OCI-LY3 (cell line): ENCODE measurements at regions not wholly inside any gene's neighbourhood (a gene's known extent, or its start where the extent isn't known, plus 50 kb on each side); places are given as distances from the start of the nearest gene placed in this dataset.

ENCODE experiments used
- H2AFZ ChIP-seq: fragments of 200-600, 300-600 bp; shearing (Covaris generic); 2 replicates; pipeline ENCODE4 v1.6.0; 2014; ENCODE audit warnings: antibody characterized with exemption, low read depth, low read length
- H3K27ac ChIP-seq: fragments of 200-600, 300-600 bp; sonication (generic); 2 replicates; pipeline ENCODE4 v1.5.1; 2014; ENCODE audit warnings: mild to moderate bottlenecking, low read length, moderate library complexity, mixed read lengths
- H3K27me3 ChIP-seq: fragments of 200-600, 300-600 bp; sonication (generic); 2 replicates; pipeline ENCODE4 v1.6.1; 2014; ENCODE audit warnings: low read depth, low read length, mixed read lengths
- H3K36me3 ChIP-seq: fragments of 200-600, 300-600 bp; sonication (generic); replicated peaks from 2 replicates; pipeline ENCODE3; 2014; ENCODE audit warnings: low read depth, low read length, mixed read lengths
- H3K4me1 ChIP-seq: fragments of 300-600, 200-600 bp; sonication (generic); 2 replicates; pipeline ENCODE4 v1.6.1; 2014; ENCODE audit warnings: low read length, mixed read lengths
- H3K4me2 ChIP-seq: fragments of 200-600, 300-600 bp; sonication (generic); 2 replicates; pipeline ENCODE4 v1.6.1; 2014; ENCODE audit warnings: low read length, mixed read lengths
- H3K4me3 ChIP-seq: fragments of 300-600, 200-600 bp; sonication (generic); 2 replicates; pipeline ENCODE4 v1.5.1; 2014; ENCODE audit warnings: antibody characterized with exemption, mild to moderate bottlenecking, low read length, moderate library complexity
- H3K79me2 ChIP-seq: fragments of 300-600, 200-600 bp; shearing (Covaris generic); 2 replicates; pipeline ENCODE4 v1.6.1; 2014; ENCODE audit warnings: mild to moderate bottlenecking, low read length, mixed read lengths
- H3K9ac ChIP-seq: fragments of 300-600, 200-600 bp; shearing (Covaris generic); 2 replicates; pipeline ENCODE4 v1.6.0; 2014; ENCODE audit warnings: mild to moderate bottlenecking, low read length, moderate library complexity
- H3K9me3 ChIP-seq: fragments of 200-600, 300-600 bp; shearing (Covaris generic); 2 replicates; pipeline ENCODE4 v1.6.1; 2014; ENCODE audit warnings: low read length, mixed read lengths; ENCODE audit not compliant: insufficient read depth
- H4K20me1 ChIP-seq: fragments of 200-600, 300-600 bp; sonication (generic); 2 replicates; pipeline ENCODE4 v1.6.1; 2016; ENCODE audit warnings: low read length, mixed read lengths; ENCODE audit not compliant: insufficient read depth
- CTCF ChIP-seq: fragments of 200-600, 300-600 bp; sonication (generic); IDR thresholded peaks from 2 replicates; pipeline ENCODE4 v1.5.1; 2014; ENCODE audit warnings: antibody characterized with exemption, low read length, low read depth
- EZH2phosphoT487 ChIP-seq: fragments of 200-600 bp; shearing (Covaris generic); IDR thresholded peaks from 2 replicates; pipeline ENCODE4 v1.6.1; 2018; ENCODE audit warnings: antibody characterized with exemption, mixed run types, low read depth

GRCh38 chr5:121239951-121240350, 611.7 kb upstream of the FTMT start:
- Histone ChIP-seq H3K27me3 (no peaks in the 10 kb centered on the region), H2AFZ (no peak overlapping the region), H3K79me2 (no peaks in the 10 kb centered on the region), H3K4me2 (no peak overlapping the region), H3K4me1 (no peaks in the 10 kb centered on the region), H3K36me3 (no peaks in the 10 kb centered on the region), H4K20me1 (no peaks in the 10 kb centered on the region), H3K4me3 (no peak overlapping the region), H3K27ac (no peak overlapping the region), H3K9ac (no peak overlapping the region), H3K9me3 (no peaks in the 10 kb centered on the region)
- TF ChIP-seq CTCF (no peak), EZH2phosphoT487 (no peak)

- Histone ChIP-seq H3K4me2 (no peak overlapping the region), H3K4me3 (no peak overlapping the region), H3K27me3 (no peaks in the 10 kb centered on the region), H4K20me1 (no peaks in the 10 kb centered on the region), H2AFZ (no peak overlapping the region), H3K36me3 (no peaks in the 10 kb centered on the region), H3K79me2 (no peaks in the 10 kb centered on the region), H3K27ac (no peak overlapping the region), H3K9me3 (no peaks in the 10 kb centered on the region), H3K9ac (no peak overlapping the region), H3K4me1 (no peaks in the 10 kb centered on the region)
- TF ChIP-seq CTCF: no peak
- no peak for TF ChIP-seq EZH2phosphoT487
Measured at GRCh38 chr5:121246971-121247370, 604.7 kb upstream of the FTMT start.

GRCh38 chr5:121251954-121252353, 599.7 kb upstream of the FTMT start:
- H3K9ac ChIP-seq: no peak overlapping the region
- no peaks in the 10 kb centered on the region for H3K27me3 ChIP-seq
- no peak overlapping the region for H3K4me3 ChIP-seq
- H4K20me1 ChIP-seq: no peaks in the 10 kb centered on the region
- no peak overlapping the region for H3K4me2 ChIP-seq
- H3K79me2 ChIP-seq: no peaks in the 10 kb centered on the region
- TF ChIP-seq CTCF: no peak
- no peak for TF ChIP-seq EZH2phosphoT487
- no peak overlapping the region for H2AFZ ChIP-seq
- H3K4me1 ChIP-seq: no peaks in the 10 kb centered on the region
- no peak overlapping the region for H3K27ac ChIP-seq
- H3K9me3 ChIP-seq: no peaks in the 10 kb centered on the region
- H3K36me3 ChIP-seq: no peaks in the 10 kb centered on the region

GRCh38 chr5:121257621-121258020, 594.1 kb upstream of the FTMT start:
- Histone ChIP-seq H3K27me3 (no peaks in the 10 kb centered on the region), H3K79me2 (no peaks in the 10 kb centered on the region), H3K4me3 (no peak overlapping the region), H3K9ac (no peak overlapping the region), H3K27ac (no peak overlapping the region), H3K9me3 (no peaks in the 10 kb centered on the region), H2AFZ (no peak overlapping the region), H3K4me2 (no peak overlapping the region), H3K4me1 (no peaks in the 10 kb centered on the region), H4K20me1 (no peaks in the 10 kb centered on the region), H3K36me3 (no peaks in the 10 kb centered on the region)
- no peak for TF ChIP-seq EZH2phosphoT487

- Histone ChIP-seq H3K4me1 (no peaks in the 10 kb centered on the region), H3K27ac (no peak overlapping the region), H3K79me2 (no peaks in the 10 kb centered on the region), H3K4me3 (no peak overlapping the region), H3K27me3 (no peaks in the 10 kb centered on the region), H4K20me1 (no peaks in the 10 kb centered on the region), H3K9me3 (no peaks in the 10 kb centered on the region), H3K36me3 (no peaks in the 10 kb centered on the region), H3K9ac (no peak overlapping the region), H3K4me2 (no peak overlapping the region), H2AFZ (no peak overlapping the region)
- TF ChIP-seq CTCF (no peak), EZH2phosphoT487 (no peak)
Measured at GRCh38 chr5:121263456-121263855, 588.2 kb upstream of the FTMT start.
